Endometrial microvascular endothelial cells (primary cell): ENCODE measurements at regions not wholly inside any gene's neighbourhood (a gene's known extent, or its start where the extent isn't known, plus 50 kb on each side); places are given as distances from the start of the nearest gene placed in this dataset.

Source experiments
- in situ Hi-C: cut with HindIII; loops from 2 replicates; pipeline ENCODE4 v1.10.0; 2017; ENCODE audit warnings: low sequenced_read_pairs, low pct_unique_long_range_greater_than_20kb; ENCODE audit errors: inconsistent ontology term

DNA sequence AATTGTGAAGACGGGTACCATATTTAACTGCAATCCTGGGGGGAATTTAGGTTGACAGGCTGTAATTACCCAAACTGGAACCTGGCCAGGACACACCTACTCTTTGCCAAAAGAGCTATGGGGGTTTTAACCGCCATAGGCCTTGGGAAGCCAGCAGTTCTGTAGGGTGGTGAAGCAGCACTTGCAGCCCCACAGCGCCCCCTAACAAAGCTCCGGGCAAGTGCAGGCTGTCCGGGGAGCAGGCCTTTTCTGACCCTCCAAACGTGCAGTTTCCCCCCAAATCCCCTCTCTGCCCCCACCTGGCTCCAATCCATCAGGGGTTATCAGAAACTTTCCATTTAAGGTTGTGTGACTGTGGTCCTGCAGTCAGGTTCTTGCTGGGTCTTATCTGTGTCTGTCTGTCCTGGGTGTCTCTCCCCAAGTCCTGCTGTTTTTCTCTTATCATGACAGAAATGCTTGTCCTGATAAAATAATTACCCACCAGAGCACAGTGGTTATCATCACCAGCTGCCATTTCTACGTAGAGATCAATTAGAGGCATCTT lies 350.9 kb downstream of the MID1IP1 start:
- in situ Hi-C loops = no loop called here

DNA sequence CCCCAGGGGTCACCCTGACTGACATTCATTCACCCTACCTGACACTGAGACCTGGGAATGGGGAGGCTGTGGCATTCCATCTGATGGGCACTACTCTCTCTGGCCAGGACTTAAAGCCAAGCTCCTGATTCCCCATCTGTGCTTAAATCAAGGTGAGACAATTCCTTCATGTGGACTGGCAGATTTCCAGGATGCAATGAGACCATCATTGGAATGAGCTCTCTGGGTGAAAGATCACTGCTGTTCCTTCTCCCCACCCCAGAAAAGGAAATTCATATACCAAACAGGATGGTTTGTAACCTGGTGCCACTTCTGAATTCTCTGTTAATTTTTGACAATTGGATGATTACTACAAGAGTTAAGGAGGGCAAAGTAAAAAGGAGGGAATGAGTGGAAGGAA lies 354.8 kb downstream of the MID1IP1 start:
- in situ Hi-C loops = no loop called here

DNA sequence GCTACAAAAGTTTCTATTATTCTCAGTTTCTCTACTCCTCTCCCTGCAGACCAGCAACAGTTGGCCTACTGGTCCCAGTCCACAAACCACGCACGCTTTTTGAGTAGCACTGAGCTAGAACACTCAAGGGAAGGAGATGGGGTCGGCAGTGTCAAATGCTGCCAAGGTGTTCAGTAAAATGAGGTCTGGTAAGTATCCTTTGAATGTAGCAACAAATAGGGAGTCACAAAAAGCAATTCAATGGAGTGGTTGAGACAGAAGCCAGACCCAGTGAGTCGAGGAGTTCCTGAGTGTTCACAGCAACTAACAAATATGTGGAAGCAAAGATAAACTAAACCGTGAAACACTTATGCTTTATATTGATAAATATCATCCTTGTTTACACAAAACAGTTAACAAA lies 355.7 kb downstream of the MID1IP1 start:
- in situ Hi-C loops = no loop called here

DNA sequence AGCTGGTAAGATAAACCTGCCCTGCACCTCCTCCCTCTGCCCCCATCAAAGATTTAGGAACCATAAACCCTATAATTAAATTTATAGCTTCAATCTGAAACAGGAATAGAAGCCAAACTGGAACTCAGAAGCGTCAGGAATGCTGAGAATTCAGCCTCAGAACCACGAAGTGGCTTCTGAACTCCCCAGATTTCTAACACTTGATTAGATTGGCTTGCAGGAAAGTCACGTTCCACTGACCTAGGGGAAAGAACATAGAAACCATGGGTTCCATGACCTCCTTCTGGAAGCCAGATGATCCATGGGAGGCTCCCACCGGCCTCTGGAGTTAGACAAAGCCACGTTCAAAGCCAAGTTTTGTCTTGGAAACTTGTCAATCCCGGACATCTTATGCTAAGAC lies 356.5 kb downstream of the MID1IP1 start:
- in situ Hi-C loops = no loop called here

DNA sequence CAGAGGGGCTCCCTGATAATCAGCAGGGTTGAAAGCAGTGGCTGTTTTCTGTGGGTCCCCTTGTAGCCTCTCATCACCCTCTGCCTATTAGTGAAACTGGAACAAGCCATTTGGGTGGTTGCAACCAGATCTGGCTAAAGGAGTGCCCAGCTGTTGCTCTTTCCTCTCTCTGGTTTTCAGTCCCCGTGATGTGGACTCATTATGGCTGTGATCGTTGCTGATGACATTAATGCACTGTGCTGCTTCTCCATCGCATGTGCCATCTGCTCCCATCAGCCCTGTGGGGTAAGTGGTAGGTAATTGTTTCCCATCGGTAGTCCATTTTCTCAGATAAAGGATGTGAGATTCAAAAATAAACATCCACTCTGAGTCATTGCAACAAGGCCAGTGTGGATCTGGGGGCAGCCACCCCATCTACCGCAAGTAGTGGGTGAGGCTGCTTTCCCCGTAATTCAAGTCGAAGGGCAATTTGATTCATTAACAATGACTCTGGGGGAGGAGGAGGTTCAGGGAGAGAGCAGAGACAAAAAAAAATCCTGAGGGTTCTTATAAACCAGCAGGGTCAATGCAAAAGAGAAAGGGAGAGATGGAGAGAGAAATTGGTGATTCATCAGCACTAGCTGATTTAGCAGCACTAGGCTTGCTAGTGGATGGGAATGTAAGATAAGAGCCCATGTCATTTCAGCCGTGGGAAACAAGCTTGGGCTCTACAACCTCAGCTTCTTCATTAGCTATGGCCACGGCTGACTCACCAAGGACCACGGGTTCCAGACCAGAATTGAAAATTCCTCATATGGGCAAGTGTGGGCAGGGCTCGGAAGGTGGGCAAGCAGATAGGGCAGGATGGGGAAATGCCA lies 357.8 kb downstream of the MID1IP1 start:
- in situ Hi-C loops = no loop called here

DNA sequence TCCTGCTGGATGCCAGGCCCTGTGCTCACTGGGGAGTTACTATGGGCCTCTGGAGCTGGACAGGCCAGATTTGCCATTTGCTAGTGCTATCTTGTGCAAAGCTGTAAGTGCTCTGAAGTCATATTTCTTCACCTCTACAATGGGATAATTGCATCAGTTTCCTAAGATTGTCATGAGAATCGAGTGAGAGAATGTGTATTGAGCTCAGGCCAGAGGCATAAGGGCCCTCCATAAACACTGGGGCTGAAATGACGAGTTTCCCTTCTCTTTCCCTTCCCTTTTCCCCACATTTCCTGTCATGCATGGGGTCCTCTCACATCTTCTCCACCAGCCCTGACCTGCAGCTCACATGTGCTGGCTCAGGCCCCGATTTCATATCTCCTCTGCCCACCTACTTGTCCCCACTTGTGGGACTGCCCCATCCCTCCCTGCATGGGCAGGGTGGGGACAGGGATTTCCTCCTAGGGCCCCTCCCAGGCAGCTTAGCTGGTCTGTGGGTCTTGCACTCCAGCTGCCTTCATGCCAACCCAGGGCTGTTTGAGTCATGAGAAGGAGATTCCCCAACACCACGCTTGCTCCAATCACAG lies 358.8 kb downstream of the MID1IP1 start:
- in situ Hi-C loops = no loop called here

DNA sequence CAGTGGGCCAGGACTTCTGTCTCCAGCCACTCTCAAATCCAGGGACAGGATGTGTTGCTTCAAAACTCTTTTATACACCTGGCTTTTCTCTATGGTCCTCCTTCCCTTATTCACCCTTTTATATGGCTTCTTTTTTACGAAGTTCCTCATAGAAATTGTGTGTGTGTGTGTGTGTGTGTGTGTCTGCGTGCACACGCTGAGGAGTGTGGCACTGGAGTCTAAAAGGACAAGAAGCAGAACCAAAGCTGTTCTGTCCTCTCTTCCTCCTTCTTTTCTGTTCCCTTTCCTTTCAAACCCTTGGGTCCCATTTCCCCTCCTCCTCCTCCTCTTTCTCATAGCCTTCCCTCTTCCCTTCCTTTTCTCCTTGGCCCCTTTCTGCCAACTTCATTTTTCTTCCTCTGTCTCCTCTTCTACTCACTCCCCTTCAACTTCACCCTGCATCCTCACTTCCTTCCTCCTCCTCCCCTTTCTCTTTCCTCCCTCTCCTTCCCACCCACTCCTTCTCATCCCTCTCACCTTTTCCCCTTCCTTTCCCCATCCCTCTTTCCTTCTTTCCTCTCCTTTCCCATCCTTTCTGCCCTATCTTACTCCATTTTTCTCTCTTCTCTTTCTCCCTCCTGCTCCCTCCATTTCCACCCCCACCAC lies 360.5 kb downstream of the MID1IP1 start:
- in situ Hi-C loops = no loop called here

DNA sequence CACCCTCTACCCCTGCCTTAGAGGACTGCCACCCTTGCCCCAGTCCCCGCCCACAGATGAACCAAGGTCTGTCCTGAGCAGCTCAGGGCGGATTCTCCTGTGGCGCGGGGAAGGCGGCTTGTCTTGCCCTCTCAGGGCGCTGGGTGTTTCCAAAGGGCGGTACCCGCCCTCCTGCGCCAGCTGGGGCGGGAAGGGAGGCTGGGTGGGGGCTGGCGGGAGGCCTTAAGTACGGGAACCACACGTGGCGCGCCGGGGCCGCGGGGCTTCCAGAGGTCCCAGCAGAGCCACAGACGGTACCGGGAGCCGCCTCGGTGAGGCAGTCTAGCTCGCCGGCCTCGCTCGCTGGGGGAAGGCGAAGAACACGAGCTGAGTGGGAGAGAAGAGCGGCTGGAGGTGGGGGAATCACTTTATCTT lies 361.1 kb downstream of the MID1IP1 start:
- in situ Hi-C loops = no loop called here

DNA sequence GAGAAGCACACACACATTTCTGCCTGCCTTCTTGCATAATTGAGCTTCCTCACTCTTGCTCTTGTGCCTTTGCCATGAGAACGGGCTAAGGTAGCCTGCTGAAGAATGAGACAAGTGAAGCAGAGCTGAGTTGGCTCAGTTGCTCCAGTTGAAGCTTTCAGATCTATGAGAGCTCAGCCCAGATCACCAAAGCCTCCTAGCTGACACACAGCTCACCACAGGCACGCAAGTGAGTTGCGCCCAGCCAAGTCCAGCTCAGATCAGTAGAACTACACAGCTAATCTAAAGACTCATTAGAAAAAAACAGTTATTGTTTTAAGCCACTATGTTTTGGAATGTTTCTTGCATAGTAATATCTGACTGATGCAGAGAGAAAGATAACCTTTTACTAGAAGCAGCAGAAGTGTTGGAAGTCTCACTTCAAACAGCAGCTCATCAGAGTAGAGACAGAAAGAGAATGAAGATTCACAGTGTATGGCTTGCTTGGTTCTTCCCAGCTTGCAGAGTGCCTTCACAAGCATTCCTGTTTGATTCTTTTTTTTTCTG lies 362.4 kb downstream of the MID1IP1 start:
- in situ Hi-C loops = no loop called here

DNA sequence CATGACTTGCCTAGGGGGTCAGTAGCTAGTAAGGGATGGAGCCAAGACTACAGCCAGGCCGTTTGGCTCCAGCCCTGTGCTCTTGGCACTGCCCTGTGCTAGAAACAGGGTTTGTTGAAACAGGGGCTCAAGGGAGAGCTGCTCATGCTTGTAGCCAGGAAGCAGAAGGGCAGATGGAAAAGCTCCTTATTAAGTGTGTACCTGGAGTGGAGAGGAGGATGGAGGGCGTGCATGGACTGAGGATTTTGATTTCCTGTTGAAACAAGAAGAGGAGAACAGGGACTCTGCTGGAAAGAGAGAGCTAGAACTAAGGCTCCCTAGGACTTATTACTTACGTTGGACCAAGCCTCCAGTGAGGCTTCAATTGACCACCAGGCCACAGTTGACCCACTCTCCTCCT lies 363.0 kb downstream of the MID1IP1 start:
- in situ Hi-C loops = no loop called here

DNA sequence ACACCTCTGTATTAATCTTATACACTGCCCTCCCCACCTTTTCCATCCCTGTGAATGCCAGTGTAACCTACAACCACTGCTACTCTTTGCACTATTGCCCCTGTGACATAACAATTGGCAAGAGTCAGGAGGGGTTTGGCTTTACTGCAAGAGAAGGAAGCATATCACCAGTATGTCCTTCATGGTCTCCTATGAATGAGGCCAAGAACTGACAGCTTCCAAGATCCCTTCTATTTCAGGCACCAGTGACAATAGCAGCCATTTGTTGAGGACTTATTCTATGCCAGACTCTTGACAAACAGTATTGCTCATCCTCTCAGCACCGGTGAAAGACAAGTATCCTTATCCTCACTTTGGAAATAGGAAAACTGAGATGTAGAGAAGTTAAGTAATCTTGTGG lies 363.9 kb downstream of the MID1IP1 start:
- in situ Hi-C loops = no loop called here

DNA sequence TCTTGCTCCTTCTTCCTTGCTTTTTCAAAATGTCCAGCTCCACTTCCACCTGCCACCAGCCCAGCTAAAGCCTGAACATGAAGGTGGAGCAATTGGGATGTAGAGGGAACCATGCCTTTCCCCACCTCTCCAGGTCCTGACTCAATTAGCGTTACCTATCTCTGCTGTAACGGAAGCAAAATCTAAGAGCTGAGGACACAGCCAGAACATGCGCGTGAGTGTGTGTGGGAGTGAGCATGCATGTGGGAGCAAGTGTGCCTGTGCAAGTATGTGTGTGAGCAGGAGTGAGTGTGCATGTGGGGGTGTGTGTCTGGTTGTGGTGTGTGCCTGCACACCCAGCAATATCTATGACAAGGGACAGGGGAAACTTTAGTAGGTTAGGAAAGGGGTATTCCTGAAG lies 364.5 kb downstream of the MID1IP1 start:
- in situ Hi-C loops = no loop called here

DNA sequence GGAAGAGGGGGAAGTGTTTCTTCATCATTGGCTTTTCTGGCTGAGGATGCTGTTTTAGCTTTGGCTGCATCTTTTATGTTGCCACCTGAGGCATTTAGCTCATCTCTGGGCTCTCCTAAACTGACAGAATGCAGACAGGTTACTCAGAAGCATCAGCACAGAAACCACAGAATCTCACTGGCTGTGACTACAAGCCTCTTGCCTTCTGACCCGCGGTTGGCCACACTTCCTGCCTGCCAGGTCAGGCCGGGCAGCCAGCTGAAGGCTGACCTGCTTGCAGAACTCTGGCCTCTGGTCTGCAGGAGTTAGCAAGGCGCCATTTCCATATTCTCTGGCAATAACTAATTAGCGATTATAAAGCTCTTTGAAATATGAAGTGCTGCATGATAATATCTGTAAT lies 366.5 kb downstream of the MID1IP1 start:
- in situ Hi-C loops = no loop called here

DNA sequence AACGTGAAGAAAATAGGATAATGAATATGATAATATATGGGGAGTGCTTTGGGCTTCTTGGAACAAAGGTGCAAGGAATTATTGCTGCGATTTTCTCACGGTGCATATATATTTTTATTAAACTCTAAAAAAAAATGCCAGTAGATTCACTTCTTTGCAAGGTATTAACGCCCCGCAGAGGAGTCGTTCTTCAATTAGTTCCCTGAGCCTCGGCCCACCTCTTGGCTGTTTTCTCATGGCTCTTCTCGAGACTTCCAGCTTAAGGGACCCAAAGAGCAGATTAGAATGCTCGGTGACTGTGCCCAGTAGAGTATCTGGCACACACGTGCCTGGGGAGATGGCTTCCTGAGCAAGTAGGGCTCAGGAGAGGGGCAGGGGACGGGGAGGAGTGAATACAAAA lies 367.4 kb downstream of the MID1IP1 start:
- in situ Hi-C loops = no loop called here

DNA sequence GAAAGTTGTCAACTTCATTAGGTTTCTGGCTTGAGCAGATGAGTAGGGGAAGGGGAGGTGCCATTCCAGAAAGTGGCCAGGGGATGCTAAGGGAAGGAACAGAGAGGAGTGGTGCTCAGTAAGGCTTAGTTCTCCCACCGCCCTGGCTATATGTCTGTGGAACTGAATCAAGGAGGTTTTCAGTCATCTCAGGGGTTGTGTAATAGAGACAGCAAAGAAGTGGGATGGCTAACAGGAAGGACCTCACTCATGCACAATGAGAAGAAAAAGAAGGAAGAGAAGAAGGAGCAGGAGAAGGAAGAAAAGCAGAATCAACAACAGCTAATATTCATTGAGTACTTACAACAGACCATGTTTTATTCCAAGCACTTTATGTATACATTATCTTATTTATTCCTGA lies 368.7 kb downstream of the MID1IP1 start:
- in situ Hi-C loops = no loop called here

DNA sequence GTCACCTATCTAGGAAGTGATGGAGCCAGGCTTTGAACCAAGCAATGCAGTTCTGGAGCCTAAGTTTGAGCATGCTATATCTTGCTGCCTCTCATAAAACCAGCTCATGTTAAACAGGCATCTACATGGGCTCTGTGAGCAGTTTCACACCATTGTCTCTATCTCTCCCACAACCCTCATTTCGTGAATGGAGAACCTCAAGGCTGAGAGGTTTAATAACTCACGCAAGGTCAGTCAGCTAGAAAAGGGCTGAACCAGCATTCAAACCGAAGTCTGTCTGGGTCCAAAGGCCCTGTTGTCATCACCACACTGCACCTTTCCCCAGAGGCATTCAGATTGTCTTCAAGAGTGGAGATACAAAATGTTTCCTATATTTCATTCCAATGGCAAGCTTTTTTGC lies 369.2 kb downstream of the MID1IP1 start:
- in situ Hi-C loops = no loop called here

DNA sequence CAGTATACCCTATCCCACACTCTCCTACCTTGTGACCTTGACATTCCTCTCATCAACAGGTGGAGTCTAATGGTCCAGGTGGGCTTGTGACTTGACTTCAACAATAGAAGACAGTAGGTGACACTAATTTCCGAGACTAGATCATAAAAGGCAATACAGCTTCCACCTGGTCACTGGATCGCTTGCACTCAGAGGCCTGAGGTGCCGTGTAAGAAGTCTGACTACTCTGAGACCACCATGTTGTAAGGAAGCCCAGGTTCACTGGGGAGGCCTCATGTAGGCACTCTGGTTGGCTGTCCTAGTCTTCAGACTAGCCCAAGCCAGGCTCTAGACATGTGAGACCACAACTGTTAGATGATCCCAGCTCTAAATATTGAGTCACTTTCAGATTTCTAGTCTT lies 370.4 kb downstream of the MID1IP1 start:
- in situ Hi-C loops = no loop called here

DNA sequence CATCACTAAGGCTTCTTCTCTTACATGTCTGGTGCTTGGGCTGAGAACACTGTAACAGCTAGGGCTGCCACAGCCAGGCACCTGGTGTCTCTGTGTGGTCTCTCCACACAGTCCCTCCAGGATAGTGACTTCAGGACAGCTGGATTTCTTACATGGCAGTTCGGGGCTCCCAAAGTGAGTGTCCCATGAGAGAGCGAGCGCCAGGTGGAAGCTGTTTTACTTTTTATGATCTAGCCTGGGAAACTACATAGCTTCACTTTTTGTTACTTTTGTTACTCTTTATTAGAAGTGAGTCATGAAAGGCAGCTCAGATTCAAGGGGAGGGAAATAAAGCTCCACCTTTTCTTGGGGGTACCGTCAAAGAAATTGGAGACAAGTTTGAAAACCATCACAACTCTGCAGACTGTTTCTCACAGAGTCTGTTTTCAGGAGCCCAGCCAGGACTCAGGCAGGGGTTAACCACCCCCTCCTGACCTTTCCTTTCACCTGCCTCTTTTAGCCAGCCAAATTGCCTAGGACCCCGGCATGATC lies 373.0 kb downstream of the MID1IP1 start:
- in situ Hi-C loops = no loop called here

DNA sequence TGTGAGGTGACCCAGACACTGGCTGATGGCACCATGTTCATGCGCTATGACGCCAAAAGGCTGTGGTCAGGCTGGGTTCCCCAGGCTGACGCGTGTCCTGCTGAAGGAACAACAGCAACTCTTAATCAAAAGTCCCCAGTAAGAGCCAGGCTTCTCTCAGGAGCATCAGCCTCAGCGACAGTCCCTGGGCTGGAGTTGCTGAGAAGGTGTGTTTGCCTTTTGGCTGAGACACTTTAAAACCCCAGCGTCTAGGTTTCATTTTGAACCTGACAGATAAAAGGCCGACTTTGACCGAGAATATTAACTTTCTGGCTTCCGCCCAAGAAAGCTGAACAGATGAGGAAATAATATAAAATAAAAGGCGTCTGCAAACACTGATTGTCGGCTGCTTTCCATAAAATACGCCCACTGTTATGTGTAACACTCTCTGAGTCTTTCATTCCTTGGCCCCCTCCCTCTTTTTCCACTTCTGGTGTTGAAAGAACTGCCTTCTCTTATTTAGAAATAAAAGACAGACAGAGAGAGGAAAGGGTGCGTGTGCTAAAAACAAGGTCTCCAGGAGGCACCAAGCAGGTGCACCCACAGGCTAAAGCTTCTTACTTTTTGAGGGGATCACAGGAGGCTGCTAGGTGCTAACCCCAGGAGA lies 373.6 kb downstream of the MID1IP1 start:
- in situ Hi-C loops = no loop called here
